NCI-H526 (cell line): ENCODE measurements at regions not wholly inside any gene's neighbourhood (a gene's known extent, or its start where the extent isn't known, plus 50 kb on each side); places are given as distances from the start of the nearest gene placed in this dataset.
A peak's percentile ranks its signal among the peaks of the same experiment; 100 is the strongest.
"Not testable (repeated sequence)": the region's sequence is repeated elsewhere in the genome, so short reads cannot be mapped to it uniquely, and the experiment has no call there.

ENCODE experiments used
- DNase-seq, 2 experiments: peaks; one replicate each; lab custom pipeline; 2025; lab: John Stamatoyannopoulos, UW

- DNase-seq: no peak
Measured at GRCh38 chr3:171915275-171915674, 72.1 kb downstream of the TMEM212 start.

GRCh38 chr3:171916888-171917287 lies 73.7 kb downstream of the TMEM212 start:
- DNase-seq: no peak

- not testable (repeated sequence) for DNase-seq
Measured at GRCh38 chr3:171922629-171923028, 79.5 kb downstream of the TMEM212 start.

GRCh38 chr3:171923668-171924067 lies 80.5 kb downstream of the TMEM212 start:
- DNase-seq: not testable (repeated sequence)

- not testable (repeated sequence) for DNase-seq
Measured at GRCh38 chr3:171924864-171925263, 81.7 kb downstream of the TMEM212 start.

GRCh38 chr3:171932153-171932611 lies 89.0 kb downstream of the TMEM212 start:
- DNase-seq: no peak

GRCh38 chr3:171933441-171933840 lies 90.3 kb downstream of the TMEM212 start:
- DNase-seq: peak in 1 of 2 experiments; percentile 35

GRCh38 chr3:171935261-171936123 lies 92.3 kb downstream of the TMEM212 start:
- DNase-seq: no peak

- no peak for DNase-seq
Measured at GRCh38 chr3:171936191-171936841, 93.2 kb downstream of the TMEM212 start.

- DNase-seq: no peak
Measured at GRCh38 chr3:171939578-171939977, 96.4 kb downstream of the TMEM212 start.

GRCh38 chr3:171940151-171940649 lies 97.1 kb downstream of the TMEM212 start:
- no peak for DNase-seq

GRCh38 chr3:171943262-171944117 lies 95.9 kb upstream of the FNDC3B start:
- no peak for DNase-seq

GRCh38 chr3:171944118-171945016 lies 95.0 kb upstream of the FNDC3B start:
- DNase-seq: no peak

GRCh38 chr3:171948674-171949073 lies 90.7 kb upstream of the FNDC3B start:
- no peak for DNase-seq

GRCh38 chr3:171949554-171949953 lies 89.8 kb upstream of the FNDC3B start:
- no peak for DNase-seq

- no peak for DNase-seq
Measured at GRCh38 chr3:171950373-171950772, 89.0 kb upstream of the FNDC3B start.

- no peak for DNase-seq
Measured at GRCh38 chr3:171951597-171951996, 87.8 kb upstream of the FNDC3B start.

- peak; percentile 82 to 84 for DNase-seq
Measured at GRCh38 chr3:171953301-171954022, 85.9 kb upstream of the FNDC3B start.

- DNase-seq: peak; percentile 51 to 72
Measured at GRCh38 chr3:171954690-171955383, 84.5 kb upstream of the FNDC3B start.

- no peak for DNase-seq
Measured at GRCh38 chr3:171955598-171955997, 83.8 kb upstream of the FNDC3B start.
